NT2/D1 (cell line): ENCODE measurements at regions not wholly inside any gene's neighbourhood (a gene's known extent, or its start where the extent isn't known, plus 50 kb on each side); places are given as distances from the start of the nearest gene placed in this dataset.

ENCODE experiments used
- DNase-seq: peaks from one replicate; pipeline ENCODE4 v3.0.0-alpha.2; 2011; ENCODE audit warnings: low read depth, low spot score
- H3K27me3 ChIP-seq: 2 replicates; pipeline ENCODE4 v1.6.0; 2011; ENCODE audit warnings: mild to moderate bottlenecking; ENCODE audit not compliant: insufficient read length, insufficient read depth
- H3K36me3 ChIP-seq: 2 replicates; pipeline ENCODE4 v1.6.1; 2011; ENCODE audit warnings: mild to moderate bottlenecking, low read length, mixed read lengths; ENCODE audit not compliant: insufficient read depth, insufficient read length
- H3K4me1 ChIP-seq: 2 replicates; pipeline ENCODE4 v1.5.1; 2011; ENCODE audit not compliant: insufficient read depth, insufficient read length
- H3K4me3 ChIP-seq: 2 replicates; pipeline ENCODE4 v1.5.1; 2011; ENCODE audit warnings: low read depth; ENCODE audit not compliant: insufficient read length
- H3K9ac ChIP-seq: 2 replicates; pipeline ENCODE4 v1.6.0; 2011; ENCODE audit warnings: low read depth; ENCODE audit not compliant: insufficient read length
- H3K9me3 ChIP-seq: 2 replicates; pipeline ENCODE4 v1.5.1; 2011; ENCODE audit warnings: mild to moderate bottlenecking, low read length; ENCODE audit not compliant: insufficient read depth
- SUZ12 ChIP-seq: IDR thresholded peaks from 2 replicates; pipeline ENCODE4 v1.6.1; 2011; ENCODE audit not compliant: insufficient read length, insufficient read depth; ENCODE audit errors: extremely low read depth
- YY1 ChIP-seq: IDR thresholded peaks from 2 replicates; pipeline ENCODE4 v1.6.1; 2011; ENCODE audit not compliant: insufficient read length, insufficient read depth
- ZNF274 ChIP-seq: IDR thresholded peaks from 2 replicates; pipeline ENCODE4 v1.6.1; 2011; ENCODE audit warnings: mild to moderate bottlenecking, low read depth, low read length

DNA sequence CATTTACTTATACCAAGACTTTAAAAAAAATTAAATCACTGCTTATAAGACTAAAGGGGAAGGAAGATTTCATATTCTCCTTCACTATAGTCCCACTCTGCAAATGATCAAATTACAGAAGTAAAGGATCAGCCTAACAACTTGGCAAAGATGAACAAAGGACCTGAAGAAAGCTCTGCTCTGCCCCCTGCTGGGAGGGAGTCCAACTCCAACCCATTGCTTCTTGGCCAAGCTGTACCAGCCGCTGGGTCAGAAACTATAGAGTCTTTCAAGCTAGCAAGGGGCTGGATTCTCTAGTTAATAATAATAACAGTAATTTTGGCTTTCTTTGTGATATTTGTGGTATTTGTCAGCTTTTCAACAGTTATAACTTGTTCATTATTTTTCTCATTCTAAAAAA is 927.0 kb upstream of the CRIM1 start:
- H3K4me3 ChIP-seq = no peak overlapping the region
- H3K9ac ChIP-seq = no peak overlapping the region
- no peak for TF ChIP-seq SUZ12
- TF ChIP-seq YY1 = no peak
- TF ChIP-seq ZNF274 = no peak
- no peaks in the 10 kb centered on the region for H3K9me3 ChIP-seq
- H3K4me1 ChIP-seq = no peaks in the 10 kb centered on the region
- H3K36me3 ChIP-seq = no peaks in the 10 kb centered on the region
- H3K27me3 ChIP-seq = no peaks in the 10 kb centered on the region
- peak; percentile 48 for DNase-seq

DNA sequence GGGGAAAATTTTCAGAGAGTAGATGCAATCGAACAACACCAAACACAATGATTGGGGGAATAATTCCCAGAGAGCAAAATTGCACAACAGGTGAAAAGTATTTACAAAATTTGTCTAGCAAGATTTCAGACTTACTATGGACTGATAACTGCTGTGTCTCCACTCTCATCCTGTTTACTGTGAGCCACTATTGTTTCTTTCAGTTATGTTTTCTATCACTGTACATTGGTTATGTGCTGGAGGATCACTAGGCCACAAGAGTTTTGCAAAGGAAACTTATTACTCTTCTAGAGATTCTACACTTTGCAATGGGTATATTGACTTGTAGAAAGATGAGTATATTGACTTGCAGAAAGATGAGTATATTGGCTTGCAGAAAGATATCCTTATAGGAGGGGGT is 934.1 kb upstream of the CRIM1 start:
- no peak overlapping the region for H3K9ac ChIP-seq
- TF ChIP-seq ZNF274 = no peak
- TF ChIP-seq SUZ12 = no peak
- TF ChIP-seq YY1 = no peak

DNA sequence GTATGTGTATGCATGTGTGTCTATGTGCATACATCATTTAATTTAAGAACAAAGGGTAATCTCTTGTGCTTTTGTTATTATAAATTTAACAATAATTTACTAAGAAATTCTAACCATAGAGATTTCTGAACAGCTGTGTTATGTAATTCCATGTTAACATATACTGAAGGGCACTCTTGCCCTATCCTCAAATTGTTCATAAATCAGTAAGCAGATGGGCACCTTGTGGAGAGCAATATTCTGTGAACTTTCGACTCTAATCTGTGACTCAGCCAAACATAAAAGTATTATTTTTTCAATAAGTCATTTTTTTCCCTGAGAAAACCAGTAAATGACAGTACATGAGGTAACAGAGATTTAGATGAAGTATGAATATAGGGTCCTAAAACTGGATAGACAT is 938.3 kb upstream of the CRIM1 start:
- no peaks in the 10 kb centered on the region for H3K27me3 ChIP-seq
- no peak for TF ChIP-seq SUZ12
- TF ChIP-seq ZNF274 = no peak
- TF ChIP-seq YY1 = no peak
- no peaks in the 10 kb centered on the region for H3K9me3 ChIP-seq
- H3K36me3 ChIP-seq = no peaks in the 10 kb centered on the region
- H3K4me3 ChIP-seq = no peak overlapping the region
- DNase-seq = no peak
- no peak overlapping the region for H3K9ac ChIP-seq
- no peaks in the 10 kb centered on the region for H3K4me1 ChIP-seq

More for the DNA sequence above, 934.1 kb upstream of the CRIM1 start:
- Histone ChIP-seq H3K36me3 (no peaks in the 10 kb centered on the region), H3K27me3 (no peaks in the 10 kb centered on the region), H3K4me3 (no peak overlapping the region), H3K4me1 (no peaks in the 10 kb centered on the region), H3K9me3 (no peaks in the 10 kb centered on the region)
- DNase-seq = no peak

DNA sequence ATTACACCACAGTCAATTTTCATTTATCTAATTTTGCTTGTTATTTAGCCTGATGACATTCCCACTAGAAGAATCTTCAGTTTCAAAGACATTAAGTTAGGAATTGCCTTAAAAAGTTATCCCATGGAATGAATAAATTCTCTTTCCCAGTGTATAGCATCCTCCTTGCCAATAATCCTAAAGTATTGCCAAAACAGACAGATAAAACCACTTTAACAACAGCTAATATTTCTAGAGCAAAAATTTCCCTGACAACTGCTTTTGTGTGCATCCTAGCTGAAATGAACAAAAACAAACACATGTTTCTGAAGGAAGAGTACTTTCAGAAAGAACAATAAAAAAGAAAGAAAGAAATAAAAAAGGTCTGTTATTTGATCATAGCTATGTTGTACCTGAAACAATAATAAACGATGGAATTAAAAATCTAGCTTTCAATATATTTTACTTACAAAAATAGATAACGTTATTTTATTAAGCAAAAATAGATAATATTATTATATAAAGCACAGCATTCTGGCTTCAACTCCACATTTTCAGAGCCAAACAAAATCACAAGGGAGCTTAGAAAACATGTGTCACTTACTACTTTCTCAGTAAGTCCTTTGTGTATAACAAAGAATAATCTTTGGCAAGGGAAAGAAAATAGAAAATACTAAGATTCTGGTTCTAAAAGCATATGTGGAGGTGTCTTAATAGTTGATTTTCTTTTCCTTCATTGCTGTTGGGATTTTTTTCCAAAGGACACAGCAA is 939.0 kb upstream of the CRIM1 start:
- Histone ChIP-seq H3K9ac (no peak overlapping the region), H3K4me1 (no peaks in the 10 kb centered on the region), H3K9me3 (no peaks in the 10 kb centered on the region), H3K36me3 (no peaks in the 10 kb centered on the region), H3K27me3 (no peaks in the 10 kb centered on the region), H3K4me3 (no peak overlapping the region)
- no peak for DNase-seq
- TF ChIP-seq ZNF274 (no peak), YY1 (no peak), SUZ12 (no peak)

DNA sequence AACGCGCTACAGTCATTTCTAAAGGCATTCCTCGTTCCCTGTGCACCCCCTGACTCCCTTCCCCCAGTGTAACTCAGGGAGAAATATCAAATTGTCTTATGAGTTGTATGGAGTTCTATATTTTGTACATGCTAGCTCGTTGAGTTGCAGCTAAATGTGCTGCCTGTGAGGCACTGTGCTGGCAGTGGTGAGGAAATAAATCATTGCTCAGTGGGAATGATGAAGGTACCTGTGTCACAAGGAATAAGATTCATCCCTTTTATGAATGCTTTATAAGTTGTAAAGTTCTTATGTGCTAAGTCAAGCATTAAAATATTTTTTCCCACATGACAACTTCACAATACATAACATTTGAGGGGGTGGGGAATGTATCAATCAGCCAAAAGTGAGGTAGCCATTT is 939.6 kb upstream of the CRIM1 start:
- Histone ChIP-seq H3K27me3 (no peaks in the 10 kb centered on the region), H3K4me3 (no peak overlapping the region), H3K9me3 (no peaks in the 10 kb centered on the region), H3K9ac (no peak overlapping the region), H3K36me3 (no peaks in the 10 kb centered on the region), H3K4me1 (no peaks in the 10 kb centered on the region)
- no peak for DNase-seq
- TF ChIP-seq ZNF274 (no peak), SUZ12 (no peak), YY1 (no peak)

DNA sequence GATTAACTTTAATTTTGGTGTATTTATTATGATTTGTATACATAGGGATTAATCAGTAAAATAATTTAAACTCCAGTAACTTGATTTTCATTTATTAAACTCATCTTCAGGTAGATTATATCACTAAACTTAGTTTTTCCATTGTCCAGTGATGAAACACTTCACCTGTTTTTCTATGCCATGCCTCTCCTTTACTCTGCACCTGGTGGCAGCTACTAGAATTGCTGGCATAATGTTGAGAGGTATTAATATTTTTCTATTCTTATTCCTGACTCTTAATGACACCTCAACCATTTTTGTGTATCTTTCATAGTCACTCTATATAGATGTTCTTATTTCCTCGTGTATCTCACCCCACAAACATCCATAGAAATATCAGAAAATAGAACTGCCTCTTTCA is 940.3 kb upstream of the CRIM1 start:
- TF ChIP-seq SUZ12 (no peak), ZNF274 (no peak), YY1 (no peak)
- Histone ChIP-seq H3K4me3 (no peak overlapping the region), H3K9ac (no peak overlapping the region), H3K27me3 (no peaks in the 10 kb centered on the region), H3K9me3 (no peaks in the 10 kb centered on the region), H3K36me3 (no peaks in the 10 kb centered on the region), H3K4me1 (no peaks in the 10 kb centered on the region)
- DNase-seq = no peak

DNA sequence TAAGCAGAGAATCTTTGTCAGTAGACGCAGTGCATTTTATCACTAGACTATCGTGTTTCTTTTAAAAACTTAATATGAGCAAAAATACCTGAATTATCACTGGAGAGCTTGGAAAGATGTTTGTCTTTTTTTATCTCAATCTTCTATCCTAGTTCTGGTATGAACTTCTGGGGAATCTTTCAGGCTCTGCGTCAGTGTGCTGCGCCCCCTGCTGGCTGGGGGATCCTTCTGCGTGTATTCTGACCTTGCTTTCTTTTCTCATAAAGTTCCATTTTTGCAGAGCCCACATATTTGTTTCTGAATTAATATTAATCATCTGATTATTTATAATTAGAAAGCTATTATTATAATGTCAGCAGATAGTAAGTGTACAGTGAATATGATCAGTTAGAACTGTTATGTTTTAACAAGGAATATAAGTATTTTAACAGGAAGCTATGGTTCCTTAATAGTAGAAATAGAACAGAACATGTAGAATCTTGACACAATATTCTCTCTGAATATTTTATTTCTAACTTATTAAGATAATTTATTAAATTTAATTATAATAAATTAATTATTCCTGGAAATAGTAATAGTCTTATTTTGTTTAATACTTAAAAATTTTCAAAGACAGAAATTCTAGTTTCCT is 945.0 kb upstream of the CRIM1 start:
- H3K27me3 ChIP-seq = no peaks in the 10 kb centered on the region
- H3K4me1 ChIP-seq = no peaks in the 10 kb centered on the region
- DNase-seq = peak; percentile 47
- TF ChIP-seq SUZ12 (no peak), ZNF274 (no peak), YY1 (no peak)
- H3K36me3 ChIP-seq = no peaks in the 10 kb centered on the region
- H3K9ac ChIP-seq = no peak overlapping the region
- no peaks in the 10 kb centered on the region for H3K9me3 ChIP-seq
- H3K4me3 ChIP-seq = no peak overlapping the region
